Urinary bladder (tissue), 3 donors: ENCODE measurements at regions not wholly inside any gene's neighbourhood (a gene's known extent, or its start where the extent isn't known, plus 50 kb on each side); places are given as distances from the start of the nearest gene placed in this dataset.

ENCODE experiments used
- DNase-seq: peaks from one replicate; pipeline ENCODE4 v3.0.0-alpha.2; 2015; ENCODE audit errors: extremely low spot score
- H3K27ac ChIP-seq: one replicate; pipeline ENCODE4 v1.5.1; 2013; ENCODE audit warnings: low read depth, mild to moderate bottlenecking, moderate library complexity
- H3K36me3 ChIP-seq: one replicate; pipeline ENCODE4 v1.6.1; 2013; ENCODE audit warnings: mild to moderate bottlenecking, moderate library complexity; ENCODE audit not compliant: insufficient read depth
- H3K4me1 ChIP-seq: one replicate; pipeline ENCODE4 v1.6.1; 2013; ENCODE audit warnings: mild to moderate bottlenecking, moderate library complexity; ENCODE audit not compliant: insufficient read depth
- H3K4me3 ChIP-seq: one replicate; pipeline ENCODE4 v1.5.1; 2013; ENCODE audit warnings: low read depth, low read length
- WGBS: extraction: QIAGEN DNeasy Blood & Tissue Kit; methylation state at CpG from one replicate; pipeline ENCODE4 v1.1.7; 2013; 5-methylcytosine and 5-hydroxymethylcytosine counted together
- donor health status: healthy with polysubstance abuse.
- donor health status: healthy.

DNA sequence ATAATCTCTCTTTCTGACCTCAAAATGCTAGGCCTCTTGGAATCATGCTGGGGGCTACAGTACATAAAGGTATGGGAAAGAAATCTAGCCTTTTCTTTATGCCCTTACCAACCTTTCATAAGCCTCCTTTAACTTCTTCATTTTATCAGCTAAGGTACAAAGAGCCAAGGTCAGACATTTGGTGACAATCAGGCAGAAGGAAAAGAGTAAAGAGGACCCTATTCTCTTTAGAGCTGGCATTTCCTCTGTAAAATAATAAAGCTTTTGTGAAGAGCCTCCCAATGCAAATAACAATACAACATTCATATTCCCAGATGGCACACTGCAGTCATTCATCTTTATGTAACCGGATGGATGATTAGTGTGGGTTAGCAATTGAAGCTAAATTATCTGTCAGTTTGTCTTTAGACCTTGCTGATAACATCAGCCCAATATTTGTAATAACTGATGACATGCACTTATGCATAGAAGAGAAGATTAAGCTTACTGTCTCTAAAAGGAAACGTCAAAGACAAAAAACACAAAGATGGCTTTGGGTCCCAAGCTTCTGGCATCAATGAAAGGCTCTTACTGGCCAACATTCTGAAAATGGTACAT lies 163.1 kb downstream of the IBTK start:
- no peak for DNase-seq
- Histone ChIP-seq H3K27ac (no peak overlapping the region), H3K36me3 (no peaks in the 10 kb centered on the region), H3K4me1 (no peaks in the 10 kb centered on the region), H3K4me3 (no peak overlapping the region)
- 59% methylated on average over 2 of the region's 2 CpGs for WGBS

DNA sequence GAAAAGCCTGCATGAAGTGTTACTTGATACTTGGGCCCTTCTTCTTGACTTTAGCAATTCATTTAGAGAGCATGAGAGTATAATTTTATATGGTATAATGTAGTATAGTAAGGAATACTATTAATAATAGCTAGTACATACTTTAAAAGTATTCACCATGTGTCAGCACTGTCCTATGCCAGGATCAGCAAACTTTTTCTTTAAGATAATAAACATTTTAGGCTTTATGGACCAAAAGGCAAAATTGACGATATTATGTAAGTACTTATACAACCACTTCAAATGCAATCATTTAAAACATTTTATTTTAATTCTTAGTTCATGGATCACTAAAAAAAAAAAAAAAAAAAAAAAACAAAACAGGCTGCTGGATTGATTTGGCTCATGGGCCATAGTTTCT lies 163.9 kb downstream of the IBTK start:
- Histone ChIP-seq H3K27ac (no peak overlapping the region), H3K4me1 (no peaks in the 10 kb centered on the region), H3K4me3 (no peak overlapping the region), H3K36me3 (no peaks in the 10 kb centered on the region)
- no peak for DNase-seq
- 93% methylated on average over 1 of the region's 1 CpG for WGBS

GRCh38 chr6:82080767-82081166 lies 166.8 kb downstream of the IBTK start:
- DNase-seq, result no peak
- WGBS, result 73% methylated on average over 1 of the region's 1 CpG
- no peak overlapping the region for H3K4me3 ChIP-seq
- H3K36me3 ChIP-seq, result no peaks in the 10 kb centered on the region
- no peak overlapping the region for H3K27ac ChIP-seq
- no peaks in the 10 kb centered on the region for H3K4me1 ChIP-seq

- H3K27ac ChIP-seq, result no peak overlapping the region
- no peaks in the 10 kb centered on the region for H3K4me1 ChIP-seq
- H3K36me3 ChIP-seq, result no peaks in the 10 kb centered on the region
- DNase-seq, result no peak
- WGBS, result over 99% methylated on average over 3 of the region's 3 CpGs
- no peak overlapping the region for H3K4me3 ChIP-seq
These were observed 169.1 kb downstream of the IBTK start for GRCh38 chr6:82078286-82078908.

DNA sequence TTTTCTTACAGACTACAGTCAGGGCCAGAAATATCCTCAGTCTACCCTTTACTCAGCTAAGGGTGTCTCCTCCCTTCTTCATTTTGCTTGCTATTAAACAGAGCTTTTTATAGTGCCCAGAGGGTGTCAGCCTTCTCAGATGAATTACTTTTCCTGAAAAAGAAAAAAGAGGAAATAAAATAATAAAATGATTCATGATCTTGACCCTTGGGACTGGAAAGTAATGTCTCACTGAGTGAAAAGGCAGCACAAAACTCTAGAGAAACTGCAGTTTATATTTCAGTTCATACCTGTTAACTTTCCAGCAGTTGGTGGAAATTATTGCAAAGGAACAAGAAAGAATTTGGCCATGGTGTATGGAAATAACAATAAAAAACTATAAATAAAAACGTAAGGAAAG lies 170.6 kb downstream of the IBTK start:
- Histone ChIP-seq H3K36me3 (no peaks in the 10 kb centered on the region), H3K27ac (no peak overlapping the region), H3K4me3 (no peak overlapping the region), H3K4me1 (no peaks in the 10 kb centered on the region)
- WGBS, result 8% methylated on average over 1 of the region's 1 CpG
- DNase-seq, result no peak

DNA sequence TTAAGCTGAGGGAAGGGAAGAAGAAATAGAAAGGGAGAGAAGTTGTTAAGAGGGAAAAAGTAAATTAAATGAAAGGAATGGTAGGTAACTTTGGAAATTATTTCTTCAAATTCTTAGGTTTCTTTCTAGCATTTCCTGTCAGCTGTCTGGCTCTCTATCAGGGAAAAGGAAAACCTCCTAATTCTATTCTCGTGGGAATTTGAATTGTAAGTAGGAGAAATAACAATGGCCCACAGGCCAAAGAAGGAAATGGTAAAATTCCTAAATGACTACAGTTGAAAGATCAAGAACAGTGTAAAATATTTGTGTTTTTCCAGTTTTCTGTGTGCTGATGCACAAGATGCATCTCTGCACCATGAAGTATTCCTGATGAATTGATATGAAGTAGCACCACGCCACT lies 173.0 kb downstream of the IBTK start:
- 79% methylated on average over 2 of the region's 2 CpGs for WGBS

DNA sequence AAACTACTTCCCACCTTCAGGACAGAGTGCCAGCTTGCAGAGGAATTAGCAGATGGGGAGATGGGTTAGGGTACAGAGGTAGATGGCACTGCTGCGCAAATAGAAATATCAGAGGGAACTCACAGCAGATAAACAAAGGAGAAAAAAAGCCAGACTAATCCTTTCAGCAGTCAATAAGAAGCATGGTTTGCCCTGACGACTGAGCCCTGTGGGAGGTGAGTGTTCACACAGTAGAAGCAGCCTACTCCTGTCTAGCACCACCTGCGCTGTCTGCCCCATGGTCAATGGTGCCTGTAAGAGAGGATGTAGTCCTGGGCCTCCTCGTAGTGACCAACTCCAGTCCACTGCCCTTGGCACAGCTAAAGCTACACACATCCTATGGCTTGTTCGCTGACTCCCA lies 174.1 kb downstream of the IBTK start:
- Histone ChIP-seq H3K36me3 (no peaks in the 10 kb centered on the region), H3K27ac (no peak overlapping the region), H3K4me1 (no peaks in the 10 kb centered on the region), H3K4me3 (no peak overlapping the region)
- 82% methylated on average over 5 of the region's 5 CpGs for WGBS
- DNase-seq, result no peak

More for the DNA sequence above, 173.0 kb downstream of the IBTK start:
- Histone ChIP-seq H3K36me3 (no peaks in the 10 kb centered on the region), H3K4me1 (no peaks in the 10 kb centered on the region), H3K27ac (no peak overlapping the region), H3K4me3 (no peak overlapping the region)
- no peak for DNase-seq

DNA sequence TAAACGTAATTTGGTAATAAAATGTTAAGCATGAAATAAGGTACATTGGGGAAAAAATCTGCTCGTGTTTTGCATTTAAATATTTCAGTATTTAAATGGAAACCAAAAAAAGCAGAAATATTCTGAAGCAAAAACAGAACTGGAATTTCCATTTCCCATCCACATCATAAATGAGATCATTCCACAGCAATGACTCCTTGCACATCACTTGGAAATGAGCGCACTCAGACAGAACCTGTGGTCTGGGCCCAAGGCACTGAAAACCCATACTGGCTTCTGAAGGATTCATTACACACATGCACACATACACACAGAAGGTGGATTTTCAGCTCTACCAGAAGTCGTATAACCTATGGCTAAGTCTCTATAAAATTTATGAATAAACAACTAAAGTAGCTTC lies 174.8 kb downstream of the IBTK start:
- Histone ChIP-seq H3K27ac (no peak overlapping the region), H3K4me1 (no peaks in the 10 kb centered on the region), H3K36me3 (no peaks in the 10 kb centered on the region), H3K4me3 (no peak overlapping the region)
- DNase-seq, result no peak
- 79% methylated on average over 4 of the region's 4 CpGs for WGBS

DNA sequence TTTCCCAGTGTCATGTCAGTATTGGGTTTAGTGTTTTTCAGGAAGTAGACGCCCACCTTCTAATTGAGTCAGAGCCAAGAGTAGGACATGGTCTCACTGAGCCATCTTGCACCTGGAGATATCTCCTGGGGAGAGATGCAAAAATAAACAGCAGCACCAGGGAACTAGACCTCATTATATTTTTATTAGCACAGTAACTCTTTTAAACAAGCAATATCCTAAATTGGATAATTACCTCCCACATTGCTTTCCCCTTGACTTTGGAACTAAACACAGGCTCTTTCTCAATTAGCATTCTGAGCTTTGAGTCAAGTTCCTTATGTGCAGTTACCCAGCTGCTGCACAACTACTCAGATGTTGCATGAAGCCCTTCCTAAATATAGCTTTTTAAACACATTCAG lies 175.4 kb downstream of the IBTK start:
- Histone ChIP-seq H3K4me3 (no peak overlapping the region), H3K27ac (no peak overlapping the region), H3K4me1 (no peaks in the 10 kb centered on the region), H3K36me3 (no peaks in the 10 kb centered on the region)
- 33% methylated on average over 1 of the region's 1 CpG for WGBS
- no peak for DNase-seq

DNA sequence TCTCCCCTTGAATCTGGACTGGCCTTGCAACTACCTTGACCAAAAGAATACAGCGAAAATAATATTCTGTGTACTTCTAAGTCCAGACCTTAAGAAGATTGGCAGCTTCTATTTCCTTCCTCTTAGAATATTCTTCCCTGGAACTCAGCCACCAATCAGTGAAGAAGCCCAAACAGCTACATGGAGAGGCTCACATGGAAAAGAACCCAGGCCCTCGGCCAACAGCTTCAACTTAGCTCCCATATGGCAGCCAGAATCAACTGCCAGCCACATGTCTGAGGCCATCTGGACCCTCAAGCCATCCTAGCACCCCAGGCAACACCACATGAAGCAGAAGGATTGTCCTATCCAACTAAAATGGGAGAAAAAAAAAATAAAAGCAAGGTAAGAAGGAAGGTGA lies 178.8 kb downstream of the IBTK start:
- WGBS, result 47% methylated on average over 2 of the region's 2 CpGs
- H3K36me3 ChIP-seq, result no peaks in the 10 kb centered on the region
- no peak for DNase-seq

GRCh38 chr6:82066991-82067411 lies 180.5 kb downstream of the IBTK start:
- Histone ChIP-seq H3K4me3 (no peak overlapping the region), H3K27ac (no peak overlapping the region), H3K4me1 (no peaks in the 10 kb centered on the region), H3K36me3 (no peaks in the 10 kb centered on the region)
- WGBS, result 57% methylated on average over 4 of the region's 4 CpGs
- no peak for DNase-seq

More for the DNA sequence above, 178.8 kb downstream of the IBTK start:
- Histone ChIP-seq H3K4me3 (no peak overlapping the region), H3K27ac (no peak overlapping the region), H3K4me1 (no peaks in the 10 kb centered on the region)

DNA sequence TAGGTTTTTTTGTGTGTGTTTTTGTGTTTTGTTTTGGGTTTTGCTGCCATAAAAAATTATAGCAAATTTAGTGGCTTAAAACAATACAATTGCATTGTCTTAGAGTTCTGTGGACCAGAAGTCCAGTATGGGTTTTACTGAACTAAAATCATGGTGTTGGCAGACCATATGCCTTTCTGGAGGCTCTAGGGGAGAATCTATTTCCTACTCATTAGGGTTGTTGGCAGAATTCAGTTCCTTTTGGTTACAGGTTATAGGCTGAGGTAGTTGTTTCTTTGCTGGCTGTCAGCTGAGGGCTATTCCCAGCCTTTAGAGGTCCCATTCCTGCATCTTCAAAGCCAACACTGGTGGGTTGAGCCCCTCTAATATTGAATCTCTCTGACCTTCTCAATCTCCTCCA lies 181.3 kb downstream of the IBTK start:
- Histone ChIP-seq H3K4me1 (no peaks in the 10 kb centered on the region), H3K4me3 (no peak overlapping the region), H3K36me3 (no peaks in the 10 kb centered on the region), H3K27ac (no peak overlapping the region)
- no peak for DNase-seq

DNA sequence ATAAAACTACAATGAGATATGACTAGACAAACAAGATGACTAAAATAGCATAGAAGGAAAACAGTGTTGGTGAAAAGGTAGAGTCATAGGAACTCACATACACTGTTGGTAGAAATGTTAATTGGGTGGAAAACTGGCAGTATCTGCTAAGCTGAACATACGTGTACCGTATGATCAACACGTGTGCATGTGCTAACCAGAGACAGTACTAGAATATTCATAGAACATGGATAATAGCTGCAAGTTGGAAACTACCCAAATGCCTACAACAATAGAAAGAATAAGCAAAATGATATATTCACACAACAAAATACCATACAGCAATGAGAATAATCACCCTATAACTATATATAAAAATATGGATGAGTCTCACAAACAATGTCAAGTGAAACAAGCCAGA lies 184.0 kb downstream of the IBTK start:
- DNase-seq, result no peak
- Histone ChIP-seq H3K4me3 (no peak overlapping the region), H3K4me1 (no peaks in the 10 kb centered on the region), H3K27ac (no peak overlapping the region), H3K36me3 (no peaks in the 10 kb centered on the region)
- WGBS, result 97% methylated on average over 3 of the region's 3 CpGs

GRCh38 chr6:82062219-82062618 lies 185.3 kb downstream of the IBTK start:
- H3K27ac ChIP-seq, result no peak overlapping the region
- no peak for DNase-seq
- 71% methylated on average over 7 of the region's 7 CpGs for WGBS
- no peaks in the 10 kb centered on the region for H3K4me1 ChIP-seq
- no peak overlapping the region for H3K4me3 ChIP-seq
- H3K36me3 ChIP-seq, result no peaks in the 10 kb centered on the region
